ENCODE measurements at regions not wholly inside any gene's neighbourhood (a gene's known extent, or its start where the extent isn't known, plus 50 kb on each side); places are given as distances from the start of the nearest gene placed in this dataset.

- no peaks in the 10 kb centered on the region for H3K27me3 ChIP-seq
- peaks cover 0 to 9% (median 0%) of the 10 kb centered on the region in 4 donors for H3K9me3 ChIP-seq
- no peak for TF ChIP-seq EP300 (IDR thresholded peaks at IDR 0.05)
- TF ChIP-seq POLR2A (IDR thresholded peaks at IDR 0.05), result no peak
- TF ChIP-seq CTCF (IDR thresholded peaks at IDR 0.05), result no peak
- H3K27ac ChIP-seq, result no peak overlapping the region
- H3K4me1 ChIP-seq, result no peaks in the 10 kb centered on the region
- no peak overlapping the region for H3K4me3 ChIP-seq
- H3K36me3 ChIP-seq, result no peaks in the 10 kb centered on the region
- WGBS, 2 donors, result 95 to 100% methylated on average over 1 of the region's 1 CpG
- DNase-seq (ENCODE audit: low spot score in 2 of 2), result no peak
Measured at GRCh38 chr7:17031906-17032551, 150.2 kb upstream of the AGR3 start.

GRCh38 chr7:17033245-17033644, 151.5 kb upstream of the AGR3 start:
- no peaks in the 10 kb centered on the region for H3K27me3 ChIP-seq
- no peak for DNase-seq (ENCODE audit: low spot score in 2 of 2)
- 95% methylated on average over 4 of the region's 4 CpGs for WGBS, 2 donors
- no peak overlapping the region for H3K27ac ChIP-seq
- H3K9me3 ChIP-seq, result peaks cover 0 to 2% (median 0%) of the 10 kb centered on the region in 4 donors
- H3K4me3 ChIP-seq, result no peak overlapping the region
- H3K4me1 ChIP-seq, result peaks cover 0 to under 1% (median 0%) of the 10 kb centered on the region in 4 donors
- TF ChIP-seq CTCF (IDR thresholded peaks at IDR 0.05), result no peak
- no peaks in the 10 kb centered on the region for H3K36me3 ChIP-seq

GRCh38 chr7:17036584-17036983, 154.8 kb upstream of the AGR3 start:
- DNase-seq (ENCODE audit: low spot score in 2 of 2), result no peak
- no peak for TF ChIP-seq POLR2A (IDR thresholded peaks at IDR 0.05)
- TF ChIP-seq EP300 (IDR thresholded peaks at IDR 0.05), result no peak
- TF ChIP-seq CTCF (IDR thresholded peaks at IDR 0.05), result no peak
- H3K27ac ChIP-seq, result no peak overlapping the region
- H3K27me3 ChIP-seq, result no peaks in the 10 kb centered on the region
- no peak overlapping the region for H3K4me3 ChIP-seq
- H3K9me3 ChIP-seq, result no peaks in the 10 kb centered on the region
- peaks cover 0 to 13% (median 6%) of the 10 kb centered on the region in 4 donors for H3K4me1 ChIP-seq
- 91% methylated on average over 2 of the region's 2 CpGs for WGBS, 2 donors
- no peaks in the 10 kb centered on the region for H3K36me3 ChIP-seq

GRCh38 chr7:17037356-17037755, 155.6 kb upstream of the AGR3 start:
- WGBS, 2 donors, result 91 to 93% methylated on average over 3 of the region's 3 CpGs
- Histone ChIP-seq H3K27ac (no peak overlapping the region), H3K27me3 (no peaks in the 10 kb centered on the region), H3K9me3 (no peaks in the 10 kb centered on the region), H3K4me3 (no peak overlapping the region), H3K36me3 (no peaks in the 10 kb centered on the region), H3K4me1 (peaks cover 0 to 20% (median 8%) of the 10 kb centered on the region in 4 donors)
- no peak for DNase-seq (ENCODE audit: low spot score in 2 of 2)
- TF ChIP-seq EP300 (IDR thresholded peaks at IDR 0.05) (no peak), CTCF (IDR thresholded peaks at IDR 0.05) (no peak), POLR2A (IDR thresholded peaks at IDR 0.05) (no peak)

- WGBS, 2 donors, result 76 to 86% methylated on average over 3 of the region's 3 CpGs
- H3K27ac ChIP-seq, result no peak overlapping the region
- DNase-seq (ENCODE audit: low spot score in 2 of 2), result no peak
- H3K36me3 ChIP-seq, result no peaks in the 10 kb centered on the region
- H3K4me3 ChIP-seq, result no peak overlapping the region
- TF ChIP-seq EP300 (IDR thresholded peaks at IDR 0.05) (no peak), POLR2A (IDR thresholded peaks at IDR 0.05) (no peak), CTCF (IDR thresholded peaks at IDR 0.05) (no peak)
- peaks cover 0 to 29% (median 9%) of the 10 kb centered on the region in 4 donors for H3K4me1 ChIP-seq
- H3K9me3 ChIP-seq, result no peaks in the 10 kb centered on the region
- no peaks in the 10 kb centered on the region for H3K27me3 ChIP-seq
Measured at GRCh38 chr7:17038160-17038782, 156.5 kb upstream of the AGR3 start.

All from tibial nerve (tissue), 4 donors.